CD4-positive, alpha-beta T cell (primary cell): ENCODE measurements at regions not wholly inside any gene's neighbourhood (a gene's known extent, or its start where the extent isn't known, plus 50 kb on each side); places are given as distances from the start of the nearest gene placed in this dataset.

ENCODE experiments used
- ATAC-seq: fragments of 200-7000 bp; cut with Tn5 transposase; one replicate; pipeline ENCODE4 v1.10.0; 2022; ENCODE audit warnings: mild to moderate bottlenecking; ENCODE audit not compliant: poor library complexity
- CTCF ChIA-PET: fragments of 350-600 bp; sonication (Branson Sonifier 250); formaldehyde crosslinking; loops from one replicate; lab custom pipeline; 2021; ENCODE audit warnings: antibody characterized with exemption, inconsistent platforms; lab: Charles Lee
- POLR2A ChIA-PET: fragments of 350-600 bp; sonication (Branson Sonifier 250); formaldehyde crosslinking; loops from one replicate; lab custom pipeline; 2021; ENCODE audit warnings: antibody characterized with exemption, inconsistent platforms; lab: Charles Lee
- DNase-seq, 14 experiments: peaks; one replicate each; pipeline ENCODE4 v3.0.0-alpha.2; 2013 to 2020; ENCODE audit warnings: mixed read lengths in 2 of 14
- H3K27ac ChIP-seq, 2 donors: one replicate each; pipeline versions ENCODE4 v1.5.1 to v1.7.0; 2013; ENCODE audit warnings: low read length in 2 of 2, low read depth in 1 of 2, mild to moderate bottlenecking in 1 of 2
- H3K27me3 ChIP-seq, 2 experiments: 1 replicate in 1 of 2; 2 replicates in 1 of 2; pipeline versions ENCODE4 v1.6.1 to v1.7.0; 2013; ENCODE audit warnings: low read length in 2 of 2, control low read depth in 1 of 2, mild to moderate bottlenecking in 1 of 2, moderate library complexity in 1 of 2; ENCODE audit not compliant: insufficient read depth in 2 of 2, control insufficient read depth in 1 of 2
- H3K36me3 ChIP-seq: one replicate; pipeline ENCODE4 v1.6.1; 2013; ENCODE audit warnings: low read length, control low read depth; ENCODE audit not compliant: insufficient read depth
- H3K4me1 ChIP-seq: one replicate; pipeline ENCODE4 v1.6.1; 2013; ENCODE audit warnings: low read length, control low read depth; ENCODE audit not compliant: insufficient read depth
- H3K4me3 ChIP-seq: one replicate; pipeline ENCODE4 v1.5.1; 2013; ENCODE audit warnings: mild to moderate bottlenecking, low read length, moderate library complexity
- H3K9me3 ChIP-seq, 2 experiments: 1 replicate in 1 of 2; 2 replicates in 1 of 2; pipeline versions ENCODE4 v1.6.1 to v1.7.0; 2013; ENCODE audit warnings: low read length in 2 of 2, mild to moderate bottlenecking in 2 of 2, control low read depth in 1 of 2, moderate library complexity in 1 of 2; ENCODE audit not compliant: control insufficient read depth in 1 of 2, insufficient read depth in 1 of 2
- H3K27ac Mint-ChIP-seq: one replicate; pipeline ENCODE4 v1.8.0; 2020; ENCODE audit warnings: mixed read lengths
- H3K27me3 Mint-ChIP-seq: one replicate; pipeline ENCODE4 v1.8.0; 2021; ENCODE audit warnings: mixed read lengths
- H3K36me3 Mint-ChIP-seq: one replicate; pipeline ENCODE4 v1.8.0; 2021; ENCODE audit warnings: low read depth, mixed read lengths
- H3K4me1 Mint-ChIP-seq: one replicate; pipeline ENCODE4 v1.8.0; 2021; ENCODE audit warnings: low read depth, mixed read lengths
- H3K4me3 Mint-ChIP-seq: one replicate; pipeline ENCODE4 v1.8.0; 2020; ENCODE audit warnings: mild to moderate bottlenecking, mixed read lengths
- H3K9me3 Mint-ChIP-seq: one replicate; pipeline ENCODE4 v1.8.0; 2020; ENCODE audit warnings: mixed read lengths
- CTCF ChIP-seq: fragments of 200-600 bp; IDR thresholded peaks from one replicate; pipeline ENCODE4 v1.8.0; 2022; ENCODE audit warnings: antibody characterized with exemption, mild to moderate bottlenecking
- intact Hi-C, 2 experiments: fragments of 100-400 bp; cut with DNase I in 1 of 2; cut with micrococcal nuclease in 1 of 2; formaldehyde crosslinking; loops; one replicate each; pipeline versions ENCODE4 v1.15.1 to v1.9.0; 2023 to 2025; cut with DNase I, micrococcal nuclease

GRCh38 chr13:105692769-105693168, 842.7 kb downstream of the EFNB2 start:
- ChIA-PET POLR2A (no interaction called here), CTCF (no interaction called here)
- Mint-ChIP-seq H3K27me3 (no peaks in the 10 kb centered on the region), H3K36me3 (no peaks in the 10 kb centered on the region), H3K4me3 (no peak overlapping the region), H3K4me1 (no peaks in the 10 kb centered on the region), H3K9me3 (peaks cover 2% of the 10 kb centered on the region), H3K27ac (no peak overlapping the region)
- DNase-seq (no peak), ATAC-seq (no peak)
- no peak for TF ChIP-seq CTCF
- Histone ChIP-seq H3K27ac (no peak overlapping the region), H3K4me3 (no peak overlapping the region), H3K9me3 (no peaks in the 10 kb centered on the region), H3K36me3 (no peaks in the 10 kb centered on the region), H3K4me1 (no peaks in the 10 kb centered on the region), H3K27me3 (no peaks in the 10 kb centered on the region)
- intact Hi-C loops: no loop called here

- ChIA-PET CTCF (no interaction called here), POLR2A (no interaction called here)
- Mint-ChIP-seq H3K4me3 (no peak overlapping the region), H3K36me3 (no peaks in the 10 kb centered on the region), H3K9me3 (no peaks in the 10 kb centered on the region), H3K27me3 (no peaks in the 10 kb centered on the region), H3K4me1 (no peaks in the 10 kb centered on the region), H3K27ac (no peak overlapping the region)
- DNase-seq: no peak
- no peaks in the 10 kb centered on the region for H3K36me3 ChIP-seq
- H3K4me3 ChIP-seq: no peak overlapping the region
- no peaks in the 10 kb centered on the region for H3K9me3 ChIP-seq
- H3K27ac ChIP-seq: no peak overlapping the region
- TF ChIP-seq CTCF: no peak
- no peak for ATAC-seq
- no peaks in the 10 kb centered on the region for H3K4me1 ChIP-seq
- intact Hi-C loops: no loop called here
- no peaks in the 10 kb centered on the region for H3K27me3 ChIP-seq
Observed at GRCh38 chr13:105684216-105684615, 851.2 kb downstream of the EFNB2 start.

- no peaks in the 10 kb centered on the region for H3K4me1 ChIP-seq
- no peak overlapping the region for H3K27ac Mint-ChIP-seq
- ChIA-PET CTCF (no interaction called here), POLR2A (no interaction called here)
- H3K9me3 ChIP-seq: no peaks in the 10 kb centered on the region
- intact Hi-C loops: no loop called here
- no peaks in the 10 kb centered on the region for H3K4me1 Mint-ChIP-seq
- ATAC-seq (no peak), DNase-seq (no peak)
- no peak for TF ChIP-seq CTCF
- H3K27me3 Mint-ChIP-seq: no peaks in the 10 kb centered on the region
- no peaks in the 10 kb centered on the region for H3K9me3 Mint-ChIP-seq
- no peaks in the 10 kb centered on the region for H3K36me3 ChIP-seq
- no peaks in the 10 kb centered on the region for H3K27me3 ChIP-seq
- no peak overlapping the region for H3K4me3 Mint-ChIP-seq
- H3K27ac ChIP-seq: no peak overlapping the region
- no peak overlapping the region for H3K4me3 ChIP-seq
- no peaks in the 10 kb centered on the region for H3K36me3 Mint-ChIP-seq
Observed at GRCh38 chr13:105679838-105680237, 855.6 kb downstream of the EFNB2 start.
